ENCODE measurements at regions not wholly inside any gene's neighbourhood (a gene's known extent, or its start where the extent isn't known, plus 50 kb on each side); places are given as distances from the start of the nearest gene placed in this dataset.
A peak's percentile ranks its signal among the peaks of the same experiment; 100 is the strongest.
"Not testable (repeated sequence)": the region's sequence is repeated elsewhere in the genome, so short reads cannot be mapped to it uniquely, and the experiment has no call there.

DNA sequence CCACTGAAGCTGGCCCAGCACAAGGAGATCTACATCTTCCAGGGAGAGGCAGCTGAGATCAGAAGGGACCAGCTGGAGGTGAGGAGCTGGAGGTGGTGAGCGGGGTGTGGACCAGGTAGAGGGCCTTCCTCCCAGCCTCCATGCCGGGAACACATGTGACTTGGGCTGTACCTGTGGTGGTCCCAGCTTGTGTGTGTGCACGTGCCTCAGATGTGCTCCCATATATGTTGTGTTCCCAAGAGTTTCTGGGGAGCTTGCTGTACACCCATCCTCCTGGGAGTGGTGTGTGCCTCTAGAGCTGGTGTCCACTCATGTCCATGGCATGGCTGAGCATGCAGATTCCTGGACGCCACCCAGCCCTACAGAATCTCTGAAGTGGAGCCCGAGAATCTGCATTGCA, 183.7 kb upstream of the AKAP13 start:
- H3K27ac ChIP-seq (ENCODE audit: low read length); H3K9me3 ChIP-seq (ENCODE audit: control insufficient read depth, insufficient read depth, low read length); H3K36me3 Mint-ChIP-seq; intact Hi-C loops (cut with micrococcal nuclease); H3K36me3 ChIP-seq (ENCODE audit: control insufficient read depth, insufficient read depth, low read length); H3K27ac Mint-ChIP-seq; H3K4me3 Mint-ChIP-seq; H3K4me3 ChIP-seq (ENCODE audit: low read length); H3K27me3 ChIP-seq (ENCODE audit: control insufficient read depth, insufficient read depth, low read length); DNase-seq; H3K4me1 Mint-ChIP-seq; H3K27me3 Mint-ChIP-seq (ENCODE audit: low read depth in 2 of 2); H3K4me1 ChIP-seq (ENCODE audit: control insufficient read depth, insufficient read depth, low read length); ATAC-seq; H3K9me3 Mint-ChIP-seq: not testable (repeated sequence)
- WGBS (ENCODE audit: insufficient coverage): 100% methylated on average over 1 of the region's 5 CpGs

GRCh38 chr15:85197582-85197981, 182.8 kb upstream of the AKAP13 start:
- H3K27ac Mint-ChIP-seq; H3K27me3 ChIP-seq (ENCODE audit: control insufficient read depth, insufficient read depth, low read length); H3K36me3 ChIP-seq (ENCODE audit: control insufficient read depth, insufficient read depth, low read length); DNase-seq; H3K4me1 Mint-ChIP-seq; intact Hi-C loops (cut with micrococcal nuclease); H3K4me3 Mint-ChIP-seq; H3K9me3 ChIP-seq (ENCODE audit: control insufficient read depth, insufficient read depth, low read length); ATAC-seq; H3K4me3 ChIP-seq (ENCODE audit: low read length); H3K27me3 Mint-ChIP-seq (ENCODE audit: low read depth in 2 of 2); H3K4me1 ChIP-seq (ENCODE audit: control insufficient read depth, insufficient read depth, low read length); H3K9me3 Mint-ChIP-seq; H3K27ac ChIP-seq (ENCODE audit: low read length); H3K36me3 Mint-ChIP-seq: not testable (repeated sequence)
- WGBS (ENCODE audit: insufficient coverage): no CpG with 5 or more reads among the region's 5 CpGs

GRCh38 chr15:85198432-85198831, 182.0 kb upstream of the AKAP13 start:
- H3K36me3 ChIP-seq (ENCODE audit: control insufficient read depth, insufficient read depth, low read length); H3K4me3 ChIP-seq (ENCODE audit: low read length); H3K4me1 ChIP-seq (ENCODE audit: control insufficient read depth, insufficient read depth, low read length); H3K9me3 ChIP-seq (ENCODE audit: control insufficient read depth, insufficient read depth, low read length); H3K27me3 Mint-ChIP-seq (ENCODE audit: low read depth in 2 of 2); intact Hi-C loops (cut with micrococcal nuclease); DNase-seq; H3K9me3 Mint-ChIP-seq; H3K36me3 Mint-ChIP-seq; H3K27me3 ChIP-seq (ENCODE audit: control insufficient read depth, insufficient read depth, low read length); H3K27ac ChIP-seq (ENCODE audit: low read length); H3K4me3 Mint-ChIP-seq; H3K4me1 Mint-ChIP-seq; H3K27ac Mint-ChIP-seq: not testable (repeated sequence)
- peak in 1 of 3 donors; percentile 32 for ATAC-seq
- no CpG with 5 or more reads among the region's 13 CpGs for WGBS (ENCODE audit: insufficient coverage)

GRCh38 chr15:85200215-85200614, 180.2 kb upstream of the AKAP13 start:
- H3K27ac Mint-ChIP-seq; DNase-seq; H3K9me3 ChIP-seq (ENCODE audit: control insufficient read depth, insufficient read depth, low read length); H3K36me3 ChIP-seq (ENCODE audit: control insufficient read depth, insufficient read depth, low read length); H3K27me3 Mint-ChIP-seq (ENCODE audit: low read depth in 2 of 2); H3K9me3 Mint-ChIP-seq; H3K36me3 Mint-ChIP-seq; H3K4me1 Mint-ChIP-seq; H3K27me3 ChIP-seq (ENCODE audit: control insufficient read depth, insufficient read depth, low read length); H3K4me1 ChIP-seq (ENCODE audit: control insufficient read depth, insufficient read depth, low read length); intact Hi-C loops (cut with micrococcal nuclease); H3K27ac ChIP-seq (ENCODE audit: low read length); H3K4me3 Mint-ChIP-seq; H3K4me3 ChIP-seq (ENCODE audit: low read length): not testable (repeated sequence)
- no CpG with 5 or more reads among the region's 9 CpGs for WGBS (ENCODE audit: insufficient coverage)
- ATAC-seq: peak; percentile 81 to 97 (median 95)

GRCh38 chr15:85201118-85201793, 179.1 kb upstream of the AKAP13 start:
- H3K36me3 ChIP-seq (ENCODE audit: control insufficient read depth, insufficient read depth, low read length); H3K27me3 Mint-ChIP-seq (ENCODE audit: low read depth in 2 of 2); H3K27me3 ChIP-seq (ENCODE audit: control insufficient read depth, insufficient read depth, low read length); H3K36me3 Mint-ChIP-seq; H3K27ac Mint-ChIP-seq; H3K4me3 ChIP-seq (ENCODE audit: low read length); DNase-seq; H3K9me3 ChIP-seq (ENCODE audit: control insufficient read depth, insufficient read depth, low read length); intact Hi-C loops (cut with micrococcal nuclease); H3K4me3 Mint-ChIP-seq; H3K27ac ChIP-seq (ENCODE audit: low read length); H3K4me1 ChIP-seq (ENCODE audit: control insufficient read depth, insufficient read depth, low read length); H3K9me3 Mint-ChIP-seq; H3K4me1 Mint-ChIP-seq: not testable (repeated sequence)
- peak in 1 of 3 donors; percentile 30 for ATAC-seq
- no CpG with 5 or more reads among the region's 16 CpGs for WGBS (ENCODE audit: insufficient coverage)

GRCh38 chr15:85204481-85204880, 175.9 kb upstream of the AKAP13 start:
- H3K4me1 ChIP-seq (ENCODE audit: control insufficient read depth, insufficient read depth, low read length); H3K4me3 ChIP-seq (ENCODE audit: low read length); H3K36me3 Mint-ChIP-seq; intact Hi-C loops (cut with micrococcal nuclease); H3K36me3 ChIP-seq (ENCODE audit: control insufficient read depth, insufficient read depth, low read length); H3K4me3 Mint-ChIP-seq; H3K9me3 Mint-ChIP-seq; H3K9me3 ChIP-seq (ENCODE audit: control insufficient read depth, insufficient read depth, low read length); H3K27me3 Mint-ChIP-seq (ENCODE audit: low read depth in 2 of 2); H3K27ac ChIP-seq (ENCODE audit: low read length); H3K27ac Mint-ChIP-seq; H3K4me1 Mint-ChIP-seq; ATAC-seq; DNase-seq; H3K27me3 ChIP-seq (ENCODE audit: control insufficient read depth, insufficient read depth, low read length): not testable (repeated sequence)
- no CpG with 5 or more reads among the region's 16 CpGs for WGBS (ENCODE audit: insufficient coverage)

DNA sequence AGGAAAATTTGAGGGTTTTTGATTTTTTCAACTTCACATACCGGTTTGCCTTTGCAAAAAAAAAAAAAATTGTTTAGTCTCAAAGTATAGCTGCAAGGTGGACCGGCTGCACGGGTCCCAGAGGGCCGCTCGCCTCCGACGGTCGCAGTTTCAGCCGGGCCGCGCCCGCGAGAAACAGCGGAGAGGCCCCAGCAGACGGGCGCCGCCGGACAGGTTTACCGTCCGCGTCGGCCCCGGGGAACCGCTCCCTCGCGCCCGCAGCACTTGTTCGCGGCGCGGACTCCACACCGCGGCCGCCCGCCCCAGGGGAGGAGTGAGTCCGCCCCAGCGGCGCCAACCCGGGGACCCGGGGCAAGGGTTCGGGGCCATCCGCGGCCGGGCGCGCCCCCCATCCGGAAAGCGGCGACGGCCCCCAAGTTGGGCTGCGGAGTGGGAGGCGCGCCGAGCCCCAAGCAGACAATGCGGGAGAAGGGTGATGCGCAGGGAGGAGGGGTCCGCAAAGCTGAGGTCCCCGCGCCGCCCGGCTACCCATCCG, 146.5 kb upstream of the AKAP13 start:
- H3K4me3 Mint-ChIP-seq; H3K4me3 ChIP-seq (ENCODE audit: low read length); H3K9me3 Mint-ChIP-seq; H3K27ac ChIP-seq (ENCODE audit: low read length); H3K4me1 Mint-ChIP-seq; H3K36me3 Mint-ChIP-seq; H3K36me3 ChIP-seq (ENCODE audit: control insufficient read depth, insufficient read depth, low read length); H3K4me1 ChIP-seq (ENCODE audit: control insufficient read depth, insufficient read depth, low read length); intact Hi-C loops (cut with micrococcal nuclease); H3K9me3 ChIP-seq (ENCODE audit: control insufficient read depth, insufficient read depth, low read length); ATAC-seq; H3K27me3 ChIP-seq (ENCODE audit: control insufficient read depth, insufficient read depth, low read length); H3K27me3 Mint-ChIP-seq (ENCODE audit: low read depth in 2 of 2); DNase-seq; H3K27ac Mint-ChIP-seq: not testable (repeated sequence)
- WGBS (ENCODE audit: insufficient coverage): 0% methylated on average over 23 of the region's 62 CpGs

DNA sequence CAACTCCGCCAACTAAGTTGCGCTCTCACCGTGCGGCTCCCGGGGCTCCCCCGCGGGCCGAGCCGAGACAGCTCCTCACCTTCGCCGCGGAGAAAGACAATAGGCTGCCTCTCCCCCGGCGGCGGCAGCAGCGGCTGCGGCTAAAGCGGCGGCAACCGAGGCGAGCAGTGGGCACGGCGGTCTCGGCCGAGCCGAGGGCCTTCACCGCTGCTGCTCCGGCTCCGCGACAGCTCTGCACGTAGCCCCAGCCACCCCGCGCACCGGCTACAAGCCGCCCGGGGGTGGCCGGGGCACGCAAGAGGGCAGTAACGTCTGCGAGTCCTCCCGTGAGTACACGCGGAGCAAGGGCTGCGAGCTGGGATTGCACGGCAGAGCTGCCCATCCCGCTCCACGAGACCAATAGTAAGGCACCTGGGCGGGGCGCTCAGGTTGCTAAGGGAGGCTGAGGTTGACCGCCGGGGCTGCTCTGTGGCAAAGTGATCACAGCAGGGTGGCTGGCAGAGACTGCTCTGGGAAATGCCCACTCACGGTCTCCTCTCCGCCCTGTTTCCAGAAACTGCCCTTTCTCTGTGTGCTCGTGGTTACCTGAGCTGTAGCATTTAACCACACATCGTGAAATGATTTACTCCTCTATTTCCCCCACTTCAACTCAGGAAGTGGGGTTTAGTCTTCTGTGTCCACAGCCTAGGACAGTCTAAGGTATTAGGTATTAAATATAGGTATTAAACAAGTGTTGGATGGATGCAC, 145.8 kb upstream of the AKAP13 start:
- DNase-seq, H3K36me3 Mint-ChIP-seq, H3K4me3 Mint-ChIP-seq: not testable (repeated sequence)

More for the DNA sequence above, 145.8 kb upstream of the AKAP13 start:
- WGBS (ENCODE audit: insufficient coverage): no CpG with 5 or more reads among the region's 55 CpGs
- intact Hi-C loops (cut with micrococcal nuclease); H3K4me3 ChIP-seq (ENCODE audit: low read length); H3K27me3 ChIP-seq (ENCODE audit: control insufficient read depth, insufficient read depth, low read length); H3K4me1 Mint-ChIP-seq; ATAC-seq; H3K27ac Mint-ChIP-seq; H3K9me3 Mint-ChIP-seq; H3K27ac ChIP-seq (ENCODE audit: low read length); H3K4me1 ChIP-seq (ENCODE audit: control insufficient read depth, insufficient read depth, low read length); H3K9me3 ChIP-seq (ENCODE audit: control insufficient read depth, insufficient read depth, low read length); H3K36me3 ChIP-seq (ENCODE audit: control insufficient read depth, insufficient read depth, low read length); H3K27me3 Mint-ChIP-seq (ENCODE audit: low read depth in 2 of 2): not testable (repeated sequence)
